Osteoblast (primary cell): ENCODE measurements at regions not wholly inside any gene's neighbourhood (a gene's known extent, or its start where the extent isn't known, plus 50 kb on each side); places are given as distances from the start of the nearest gene placed in this dataset.
A peak's percentile ranks its signal among the peaks of the same experiment; 100 is the strongest.

ENCODE experiments used
- DNase-seq: peaks from one replicate; pipeline ENCODE4 v3.0.0; 2011; ENCODE audit warnings: low spot score, mixed read lengths; ENCODE audit not compliant: insufficient read length; ENCODE audit errors: missing footprints
- H2AFZ ChIP-seq: 2 replicates; pipeline ENCODE4 v1.6.0; 2011; ENCODE audit warnings: mild to moderate bottlenecking, low read length
- H3K27ac ChIP-seq: 2 replicates; pipeline ENCODE4 v1.5.1; 2011; ENCODE audit warnings: mild to moderate bottlenecking, low read depth, low read length, moderate library complexity
- H3K27me3 ChIP-seq: 2 replicates; pipeline ENCODE4 v1.6.0; 2012; ENCODE audit warnings: mild to moderate bottlenecking, control low read depth, inconsistent platforms, low read length, moderate library complexity; ENCODE audit not compliant: insufficient read depth
- H3K36me3 ChIP-seq: 2 replicates; pipeline ENCODE4 v1.5.1; 2011; ENCODE audit warnings: mild to moderate bottlenecking, low read length, control low read depth, moderate library complexity; ENCODE audit not compliant: insufficient read depth
- H3K4me1 ChIP-seq: 2 replicates; pipeline ENCODE4 v1.5.1; 2011; ENCODE audit warnings: mild to moderate bottlenecking, low read length, control low read depth, moderate library complexity; ENCODE audit not compliant: insufficient read depth
- H3K4me2 ChIP-seq: 2 replicates; pipeline ENCODE4 v1.6.0; 2011; ENCODE audit warnings: mild to moderate bottlenecking, low read length; ENCODE audit not compliant: insufficient read depth
- H3K4me3 ChIP-seq: fragments of 200-600 bp; sonication (generic); 3 replicates; pipeline ENCODE4 v1.5.1; 2012; ENCODE audit warnings: mild to moderate bottlenecking, low read length, inconsistent platforms; ENCODE audit not compliant: insufficient read depth
- H3K79me2 ChIP-seq: 2 replicates; pipeline ENCODE4 v1.6.0; 2012; ENCODE audit warnings: mild to moderate bottlenecking, low read length, control low read depth, inconsistent platforms; ENCODE audit not compliant: insufficient read depth
- H3K9me3 ChIP-seq: 2 replicates; pipeline ENCODE4 v1.5.1; 2011; ENCODE audit warnings: low read depth, low read length, control low read depth
- H4K20me1 ChIP-seq: 2 replicates; pipeline ENCODE4 v1.6.0; 2012; ENCODE audit warnings: mild to moderate bottlenecking, low read length, control low read depth; ENCODE audit not compliant: insufficient read depth
- TF ChIP-seq, protein P1 (sequence below): IDR thresholded peaks from 2 replicates; pipeline ENCODE4 v1.5.1; 2011; ENCODE audit warnings: mild to moderate bottlenecking, low read depth, low read length, moderate library complexity; ENCODE audit errors: extremely low read depth

DNA sequence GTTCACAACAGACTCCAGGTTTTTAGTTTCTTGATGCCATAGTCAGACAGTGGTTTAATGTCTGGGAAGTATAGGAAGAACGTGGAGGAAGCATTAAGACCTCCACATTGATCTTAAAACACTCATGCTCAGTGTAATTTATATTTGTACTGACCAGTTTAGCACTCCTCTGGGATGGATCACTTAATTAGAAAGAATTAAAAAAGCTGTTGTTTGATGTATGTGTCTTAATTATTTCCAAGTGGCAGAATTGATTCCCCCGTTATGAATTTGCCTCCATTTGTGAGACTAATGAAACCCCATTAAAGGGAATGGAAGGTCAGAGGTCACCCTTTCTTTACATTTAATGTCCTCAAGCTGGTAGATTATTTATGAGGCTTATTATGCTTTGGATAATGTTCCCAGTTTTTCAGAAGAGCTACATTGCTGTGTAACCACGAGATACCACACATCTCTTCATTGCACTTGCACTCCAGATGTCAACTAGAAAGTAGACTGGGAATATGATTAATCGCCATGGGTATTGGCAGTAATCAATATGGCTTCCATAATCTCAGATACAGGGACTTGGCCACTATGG lies 270.0 kb upstream of the JAG1 start:
- no peak overlapping the region for H3K4me3 ChIP-seq
- H4K20me1 ChIP-seq, result no peaks in the 10 kb centered on the region
- no peak overlapping the region for H3K27ac ChIP-seq
- H3K9me3 ChIP-seq, result no peaks in the 10 kb centered on the region
- no peaks in the 10 kb centered on the region for H3K79me2 ChIP-seq
- no peaks in the 10 kb centered on the region for H3K4me1 ChIP-seq
- no peaks in the 10 kb centered on the region for H3K36me3 ChIP-seq
- H3K27me3 ChIP-seq, result no peaks in the 10 kb centered on the region
- no peak overlapping the region for H2AFZ ChIP-seq
- TF ChIP-seq, protein P1, sequence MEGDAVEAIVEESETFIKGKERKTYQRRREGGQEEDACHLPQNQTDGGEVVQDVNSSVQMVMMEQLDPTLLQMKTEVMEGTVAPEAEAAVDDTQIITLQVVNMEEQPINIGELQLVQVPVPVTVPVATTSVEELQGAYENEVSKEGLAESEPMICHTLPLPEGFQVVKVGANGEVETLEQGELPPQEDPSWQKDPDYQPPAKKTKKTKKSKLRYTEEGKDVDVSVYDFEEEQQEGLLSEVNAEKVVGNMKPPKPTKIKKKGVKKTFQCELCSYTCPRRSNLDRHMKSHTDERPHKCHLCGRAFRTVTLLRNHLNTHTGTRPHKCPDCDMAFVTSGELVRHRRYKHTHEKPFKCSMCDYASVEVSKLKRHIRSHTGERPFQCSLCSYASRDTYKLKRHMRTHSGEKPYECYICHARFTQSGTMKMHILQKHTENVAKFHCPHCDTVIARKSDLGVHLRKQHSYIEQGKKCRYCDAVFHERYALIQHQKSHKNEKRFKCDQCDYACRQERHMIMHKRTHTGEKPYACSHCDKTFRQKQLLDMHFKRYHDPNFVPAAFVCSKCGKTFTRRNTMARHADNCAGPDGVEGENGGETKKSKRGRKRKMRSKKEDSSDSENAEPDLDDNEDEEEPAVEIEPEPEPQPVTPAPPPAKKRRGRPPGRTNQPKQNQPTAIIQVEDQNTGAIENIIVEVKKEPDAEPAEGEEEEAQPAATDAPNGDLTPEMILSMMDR, result no peak
- peak; percentile 36 for DNase-seq
- H3K4me2 ChIP-seq, result no peak overlapping the region

DNA sequence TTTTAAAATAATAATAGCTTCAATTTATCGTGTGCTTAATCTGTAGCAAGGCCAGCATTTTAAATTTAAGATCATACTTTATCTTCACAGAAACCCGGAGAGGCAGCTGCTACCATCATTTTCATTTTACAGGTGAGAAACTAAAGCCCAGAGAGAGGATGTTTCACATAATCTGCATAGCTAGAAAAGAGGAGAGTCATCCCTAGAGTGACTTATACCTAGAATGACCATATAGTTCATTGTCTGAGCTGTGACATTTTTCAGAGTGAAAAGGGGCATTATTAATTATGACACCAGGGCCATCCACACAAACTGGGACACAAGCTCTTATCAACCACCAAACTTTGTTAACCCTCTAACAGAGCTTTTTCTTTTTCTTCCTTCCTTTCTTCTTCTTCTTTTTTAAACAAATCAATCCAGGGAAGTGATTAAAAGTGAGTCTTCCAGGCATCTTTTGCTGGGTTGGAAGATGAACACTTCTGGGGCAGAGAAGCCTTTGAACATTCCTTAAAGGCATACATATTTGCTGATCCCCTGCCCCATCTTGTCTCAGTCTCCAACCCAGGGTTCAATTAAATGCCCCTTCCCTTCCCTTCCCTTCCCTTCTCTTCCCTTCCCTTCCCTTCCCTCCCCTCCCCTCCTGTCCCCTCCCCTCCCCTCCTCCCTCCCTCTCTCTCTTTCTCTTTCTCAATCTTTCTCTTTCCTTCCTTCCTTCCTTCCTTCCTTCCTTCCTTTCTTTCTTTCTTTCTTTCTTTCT lies 272.5 kb upstream of the JAG1 start:
- H3K4me1 ChIP-seq, result no peaks in the 10 kb centered on the region
- no peak for DNase-seq
- no peak overlapping the region for H2AFZ ChIP-seq
- no peaks in the 10 kb centered on the region for H3K36me3 ChIP-seq
- TF ChIP-seq, protein P1, result no peak
- no peaks in the 10 kb centered on the region for H3K9me3 ChIP-seq
- H3K27me3 ChIP-seq, result no peaks in the 10 kb centered on the region
- H3K4me3 ChIP-seq, result no peak overlapping the region
- H3K79me2 ChIP-seq, result no peaks in the 10 kb centered on the region
- H3K27ac ChIP-seq, result no peak overlapping the region
- H4K20me1 ChIP-seq, result no peaks in the 10 kb centered on the region
- H3K4me2 ChIP-seq, result no peak overlapping the region

DNA sequence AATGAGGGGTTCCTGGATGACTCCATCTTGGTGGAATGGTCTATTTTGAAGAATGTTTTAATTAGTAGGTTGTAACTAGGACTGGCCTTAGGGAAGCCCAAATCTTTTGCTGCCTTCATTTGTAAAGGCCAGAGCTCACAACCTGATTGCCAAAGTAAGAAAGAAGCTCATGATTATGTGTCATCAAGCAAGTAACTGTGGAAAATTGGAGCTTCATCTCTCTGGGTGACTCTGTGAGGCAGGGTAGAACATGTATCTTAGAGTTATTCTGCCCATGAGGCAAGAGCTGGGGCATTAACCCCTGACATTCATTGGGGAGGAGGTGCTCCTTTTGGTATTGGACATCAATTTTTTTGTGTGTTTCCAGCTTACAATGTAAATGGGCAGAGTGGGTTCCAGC lies 273.9 kb upstream of the JAG1 start:
- TF ChIP-seq, protein P1, result no peak
- Histone ChIP-seq H3K27me3 (no peaks in the 10 kb centered on the region), H3K9me3 (no peaks in the 10 kb centered on the region), H3K4me1 (no peaks in the 10 kb centered on the region), H3K79me2 (no peaks in the 10 kb centered on the region), H3K4me3 (no peak overlapping the region), H3K27ac (no peak overlapping the region), H2AFZ (no peak overlapping the region), H3K4me2 (no peak overlapping the region), H4K20me1 (no peaks in the 10 kb centered on the region), H3K36me3 (no peaks in the 10 kb centered on the region)
- no peak for DNase-seq

DNA sequence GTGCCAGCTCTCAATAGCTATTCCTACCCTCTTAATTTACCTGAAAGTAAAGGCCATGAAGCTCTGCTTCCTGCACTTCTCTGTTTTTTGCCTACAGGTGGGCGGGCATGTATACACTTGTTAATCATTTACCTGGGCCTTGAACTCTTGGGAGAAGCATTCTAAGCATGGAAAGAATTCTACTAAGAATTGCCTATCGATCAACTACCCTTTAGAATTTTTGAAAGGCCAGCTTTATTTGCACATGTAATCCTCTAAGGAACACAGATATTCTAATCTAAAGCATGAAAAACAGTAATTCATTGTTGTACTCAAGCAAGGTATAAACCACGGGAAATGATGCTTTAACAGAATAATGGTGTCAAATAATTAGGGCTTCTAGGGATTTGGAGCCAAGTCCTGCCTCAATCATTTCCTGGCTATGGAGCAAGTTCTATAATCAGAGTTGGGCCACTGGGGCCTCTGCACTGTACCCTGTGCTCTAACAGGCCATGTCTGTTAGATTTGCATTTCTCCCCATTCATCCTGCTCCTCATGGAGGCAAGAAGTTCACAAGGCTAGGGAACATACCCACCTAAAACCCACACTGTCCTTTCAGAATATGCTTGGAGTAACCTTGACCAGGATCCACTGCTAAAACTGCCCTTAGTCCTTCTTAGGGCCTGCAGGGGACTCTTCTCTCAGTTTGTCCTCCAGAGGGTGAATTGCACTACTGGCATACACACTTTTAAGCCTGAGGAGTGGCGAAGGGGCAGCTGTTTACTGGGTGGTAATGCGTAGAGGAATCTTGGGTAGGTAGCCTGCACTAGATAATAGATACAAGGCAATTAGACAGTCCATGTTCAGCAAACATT lies 276.4 kb upstream of the JAG1 start:
- no peaks in the 10 kb centered on the region for H3K4me1 ChIP-seq
- no peaks in the 10 kb centered on the region for H3K9me3 ChIP-seq
- no peaks in the 10 kb centered on the region for H3K27me3 ChIP-seq
- H4K20me1 ChIP-seq, result no peaks in the 10 kb centered on the region
- H3K27ac ChIP-seq, result no peak overlapping the region
- no peaks in the 10 kb centered on the region for H3K36me3 ChIP-seq
- H2AFZ ChIP-seq, result no peak overlapping the region
- no peak overlapping the region for H3K4me2 ChIP-seq
- DNase-seq, result no peak
- no peaks in the 10 kb centered on the region for H3K79me2 ChIP-seq
- H3K4me3 ChIP-seq, result no peak overlapping the region
- TF ChIP-seq, protein P1, result no peak
